Activated naive CD4-positive, alpha-beta T cell treated with anti-CD3 and anti-CD28 coated beads, Interleukin-2, amount 50 U/mL, for 72 hours (primary cell): ENCODE measurements at regions not wholly inside any gene's neighbourhood (a gene's known extent, or its start where the extent isn't known, plus 50 kb on each side); places are given as distances from the start of the nearest gene placed in this dataset.

ENCODE experiments used
- ATAC-seq, 2 donors: fragments of 150-1000 bp; cut with Tn5 transposase; 2 replicates each; pipeline ENCODE4 v1.10.0; 2021; ENCODE audit warnings: mild to moderate bottlenecking in 2 of 2, moderate library complexity in 2 of 2
- DNase-seq, 2 donors: peaks; one replicate each; pipeline ENCODE4 v3.0.0; 2021 to 2022; ENCODE audit warnings: low spot score in 2 of 2
- H3K27ac Mint-ChIP-seq, 2 donors: one replicate each; pipeline ENCODE4 v1.8.0; 2022; ENCODE audit warnings: mild to moderate bottlenecking in 2 of 2, mixed read lengths in 2 of 2
- H3K36me3 Mint-ChIP-seq, 2 donors: one replicate each; pipeline ENCODE4 v1.8.0; 2022; ENCODE audit warnings: mixed read lengths in 2 of 2
- H3K9me3 Mint-ChIP-seq, 2 donors: one replicate each; pipeline ENCODE4 v1.8.0; 2022; ENCODE audit warnings: mixed read lengths in 2 of 2

- Mint-ChIP-seq H3K27ac (no peak overlapping the region), H3K36me3 (no peaks in the 10 kb centered on the region), H3K9me3 (peaks cover 0 to 5% of the 10 kb centered on the region in 2 donors)
- DNase-seq (no peak), ATAC-seq (no peak)
These were observed 465.0 kb upstream of the TRIB2 start for GRCh38 chr2:12251749-12252148.

- no peak overlapping the region for H3K27ac Mint-ChIP-seq
- DNase-seq (no peak), ATAC-seq (no peak)
- H3K9me3 Mint-ChIP-seq = peaks cover 0 to 5% of the 10 kb centered on the region in 2 donors
- H3K36me3 Mint-ChIP-seq = no peaks in the 10 kb centered on the region
These were observed 463.5 kb upstream of the TRIB2 start for GRCh38 chr2:12253167-12253778.

GRCh38 chr2:12254280-12254860, 462.4 kb upstream of the TRIB2 start:
- Mint-ChIP-seq H3K36me3 (no peaks in the 10 kb centered on the region), H3K9me3 (peaks cover 0 to 5% of the 10 kb centered on the region in 2 donors), H3K27ac (no peak overlapping the region)
- ATAC-seq = no peak
- DNase-seq = no peak

- peaks cover 0 to 5% of the 10 kb centered on the region in 2 donors for H3K9me3 Mint-ChIP-seq
- ATAC-seq = no peak
- H3K36me3 Mint-ChIP-seq = no peaks in the 10 kb centered on the region
- no peak for DNase-seq
- no peak overlapping the region for H3K27ac Mint-ChIP-seq
These were observed 460.5 kb upstream of the TRIB2 start for GRCh38 chr2:12256206-12256605.

GRCh38 chr2:12257476-12257875, 459.3 kb upstream of the TRIB2 start:
- Mint-ChIP-seq H3K9me3 (peaks cover 0 to 5% of the 10 kb centered on the region in 2 donors), H3K36me3 (no peaks in the 10 kb centered on the region), H3K27ac (no peak overlapping the region)
- no peak for ATAC-seq
- no peak for DNase-seq

GRCh38 chr2:12259493-12259892, 457.2 kb upstream of the TRIB2 start:
- Mint-ChIP-seq H3K9me3 (peaks cover 0 to 5% of the 10 kb centered on the region in 2 donors), H3K27ac (no peak overlapping the region), H3K36me3 (no peaks in the 10 kb centered on the region)
- no peak for DNase-seq
- no peak for ATAC-seq

- Mint-ChIP-seq H3K36me3 (no peaks in the 10 kb centered on the region), H3K9me3 (peaks cover 0 to 5% of the 10 kb centered on the region in 2 donors), H3K27ac (no peak overlapping the region)
- ATAC-seq = no peak
- DNase-seq = no peak
These were observed 454.6 kb upstream of the TRIB2 start for GRCh38 chr2:12261986-12262680.

- ATAC-seq (no peak), DNase-seq (no peak)
- Mint-ChIP-seq H3K36me3 (no peaks in the 10 kb centered on the region), H3K9me3 (peaks cover 0 to 5% of the 10 kb centered on the region in 2 donors), H3K27ac (no peak overlapping the region)
These were observed 453.9 kb upstream of the TRIB2 start for GRCh38 chr2:12262681-12263436.

GRCh38 chr2:12263730-12264129, 453.0 kb upstream of the TRIB2 start:
- DNase-seq (no peak), ATAC-seq (no peak)
- Mint-ChIP-seq H3K36me3 (no peaks in the 10 kb centered on the region), H3K27ac (no peak overlapping the region), H3K9me3 (peaks cover 0 to 5% of the 10 kb centered on the region in 2 donors)

GRCh38 chr2:12264146-12264545, 452.6 kb upstream of the TRIB2 start:
- no peak for DNase-seq
- Mint-ChIP-seq H3K27ac (no peak overlapping the region), H3K9me3 (peaks cover 0 to 5% of the 10 kb centered on the region in 2 donors), H3K36me3 (no peaks in the 10 kb centered on the region)
- no peak for ATAC-seq

GRCh38 chr2:12265646-12266045, 451.1 kb upstream of the TRIB2 start:
- ATAC-seq = no peak
- H3K36me3 Mint-ChIP-seq = no peaks in the 10 kb centered on the region
- H3K27ac Mint-ChIP-seq = no peak overlapping the region
- no peak for DNase-seq
- H3K9me3 Mint-ChIP-seq = no peaks in the 10 kb centered on the region

- H3K27ac Mint-ChIP-seq = no peak overlapping the region
- H3K36me3 Mint-ChIP-seq = no peaks in the 10 kb centered on the region
- no peak for DNase-seq
- ATAC-seq = no peak
- H3K9me3 Mint-ChIP-seq = no peaks in the 10 kb centered on the region
These were observed 449.7 kb upstream of the TRIB2 start for GRCh38 chr2:12267042-12267441.

GRCh38 chr2:12269041-12269972, 447.4 kb upstream of the TRIB2 start:
- H3K27ac Mint-ChIP-seq = no peak overlapping the region
- no peak for DNase-seq
- H3K9me3 Mint-ChIP-seq = no peaks in the 10 kb centered on the region
- H3K36me3 Mint-ChIP-seq = no peaks in the 10 kb centered on the region
- ATAC-seq = no peak

GRCh38 chr2:12270876-12271588, 445.7 kb upstream of the TRIB2 start:
- peak; percentile 94 to 100 for ATAC-seq
- Mint-ChIP-seq H3K27ac (peak overlapping the region; percentile 11 to 21), H3K36me3 (no peaks in the 10 kb centered on the region), H3K9me3 (no peaks in the 10 kb centered on the region)
- DNase-seq = peak in 1 of 2 donors; percentile 22

- Mint-ChIP-seq H3K27ac (peak overlapping the region in 1 of 2 donors; percentile 11), H3K36me3 (no peaks in the 10 kb centered on the region), H3K9me3 (no peaks in the 10 kb centered on the region)
- ATAC-seq (peak in 1 of 2 donors; percentile 43), DNase-seq (no peak)
These were observed 445.1 kb upstream of the TRIB2 start for GRCh38 chr2:12271589-12271984.

- ATAC-seq = no peak
- no peaks in the 10 kb centered on the region for H3K36me3 Mint-ChIP-seq
- no peak overlapping the region for H3K27ac Mint-ChIP-seq
These were observed 443.6 kb upstream of the TRIB2 start for GRCh38 chr2:12273111-12273510.

More at GRCh38 chr2:12273111-12273510, 443.6 kb upstream of the TRIB2 start:
- no peak for DNase-seq
- H3K9me3 Mint-ChIP-seq = no peaks in the 10 kb centered on the region
